ENCODE measurements at regions not wholly inside any gene's neighbourhood (a gene's known extent, or its start where the extent isn't known, plus 50 kb on each side); places are given as distances from the start of the nearest gene placed in this dataset.

DNA sequence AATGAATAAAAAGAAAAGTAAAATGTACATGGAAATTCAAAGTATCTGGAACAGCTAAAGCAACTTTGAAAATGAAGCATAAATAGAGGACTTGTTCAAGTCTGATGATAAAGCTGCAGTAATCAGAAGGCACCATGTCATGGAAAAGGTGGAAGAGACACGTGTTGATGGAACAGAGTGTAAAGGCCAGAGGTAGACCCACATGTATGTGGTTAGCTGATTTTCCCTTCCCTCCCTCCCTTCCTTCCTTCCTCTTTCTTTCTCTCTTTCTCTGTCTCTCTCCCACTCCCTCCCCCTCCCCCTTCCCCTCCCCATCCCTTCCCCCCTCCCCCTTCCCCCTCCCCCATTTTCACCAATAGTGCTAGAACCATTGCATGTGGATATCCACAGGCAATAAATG, 58.7 kb upstream of the FCN1 start:
- DNase-seq (ENCODE audit: extremely low read depth in 1 of 4, low spot score in 3 of 4) (no peak), ATAC-seq (no peak), FAIRE-seq (no peak)
- no peak overlapping the region for H3K27ac ChIP-seq (ENCODE audit: extremely low read depth, low read depth, low read length)
- ChIA-PET POLR2A (no interaction called here), CTCF (ENCODE audit: low intra/inter-chr PET ratio) (no interaction called here)
- no peaks in the 10 kb centered on the region for H3K4me1 ChIP-seq (replicated peaks in 1 of 2; ENCODE audit: control insufficient read depth in 2 of 2, insufficient read depth in 2 of 2, low read length in 2 of 2)
- no peaks in the 10 kb centered on the region for H3K9me1 ChIP-seq (ENCODE audit: control insufficient read depth, insufficient read depth, low read length)
- TF ChIP-seq TAF9B (IDR thresholded peaks at IDR 0.05; ENCODE audit: partially characterized antibody): no peak
- no peak for TF ChIP-seq ETS2 (tag; IDR thresholded peaks at IDR 0.05; ENCODE audit: borderline replicate concordance, poor library complexity, severe bottlenecking)
- TF ChIP-seq HNRNPK (IDR thresholded peaks at IDR 0.05; ENCODE audit: low read depth, low read length, poor library complexity, severe bottlenecking): peak; percentile 83
- no peak for TF ChIP-seq CBFA2T2 (conservative IDR thresholded peaks at IDR 0.05)
- H3K4me2 ChIP-seq (ENCODE audit: insufficient read depth, low read length): no peak overlapping the region
- no peak overlapping the region for H3K4me3 ChIP-seq
- no peaks in the 10 kb centered on the region for H3K79me2 ChIP-seq (ENCODE audit: control insufficient read depth, insufficient read depth, low read length)
- 0% methylated on average over 1 of the region's 1 CpG for WGBS (ENCODE audit: insufficient coverage, low coverage, missing lambda C conversion rate)
- in situ Hi-C loops (cut with MboI) (no loop called here), intact Hi-C loops (cut with micrococcal nuclease) (no loop called here)
- H2AFZ ChIP-seq (ENCODE audit: low read depth, low read length): no peak overlapping the region
- H3K36me3 ChIP-seq (ENCODE audit: control insufficient read depth, insufficient read depth, low read length): no peaks in the 10 kb centered on the region
- H3K9me3 ChIP-seq (replicated peaks; ENCODE audit: control insufficient read depth, insufficient read depth, low read depth, low read length): no peaks in the 10 kb centered on the region
- H4K20me1 ChIP-seq (replicated peaks; ENCODE audit: control insufficient read depth, insufficient read depth, low read length): no peaks in the 10 kb centered on the region
- H3K9ac ChIP-seq (ENCODE audit: insufficient read depth in 1 of 2, low read depth in 2 of 2, low read length in 2 of 2): no peak overlapping the region
- BruUV-seq (replicated peaks): no TSS peak
- peaks cover 0 to 21% of the 10 kb centered on the region in 2 experiments; a peak in 1 of 5 replicates for H3K27me3 ChIP-seq (ENCODE audit: control insufficient read depth in 2 of 2, insufficient read depth in 2 of 2, low read length in 2 of 2)

- ChIA-PET CTCF (ENCODE audit: low intra/inter-chr PET ratio) (no interaction called here), POLR2A (no interaction called here)
- H3K9me1 ChIP-seq (ENCODE audit: control insufficient read depth, insufficient read depth, low read length): no peaks in the 10 kb centered on the region
- no TSS peak for BruUV-seq (replicated peaks)
- no peak for FAIRE-seq
- H3K9ac ChIP-seq (ENCODE audit: insufficient read depth in 1 of 2, low read depth in 2 of 2, low read length in 2 of 2): no peak overlapping the region
- no peaks in the 10 kb centered on the region for H3K79me2 ChIP-seq (ENCODE audit: control insufficient read depth, insufficient read depth, low read length)
- no peaks in the 10 kb centered on the region for H3K36me3 ChIP-seq (ENCODE audit: control insufficient read depth, insufficient read depth, low read length)
- no peaks in the 10 kb centered on the region for H3K9me3 ChIP-seq (replicated peaks; ENCODE audit: control insufficient read depth, insufficient read depth, low read depth, low read length)
- H3K27me3 ChIP-seq (ENCODE audit: control insufficient read depth in 2 of 2, insufficient read depth in 2 of 2, low read length in 2 of 2): peaks cover 0 to 15% of the 10 kb centered on the region in 2 experiments; a peak in 1 of 5 replicates
- no peak overlapping the region for H3K27ac ChIP-seq (ENCODE audit: extremely low read depth, low read depth, low read length)
- WGBS (ENCODE audit: insufficient coverage, low coverage, missing lambda C conversion rate): 0% methylated on average over 8 of the region's 8 CpGs
- ATAC-seq: no peak
- no peaks in the 10 kb centered on the region for H3K4me1 ChIP-seq (replicated peaks in 1 of 2; ENCODE audit: control insufficient read depth in 2 of 2, insufficient read depth in 2 of 2, low read length in 2 of 2)
- H3K4me2 ChIP-seq (ENCODE audit: insufficient read depth, low read length): no peak overlapping the region
- in situ Hi-C loops (cut with MboI) (no loop called here), intact Hi-C loops (cut with micrococcal nuclease) (no loop called here)
- H3K4me3 ChIP-seq: no peak overlapping the region
- DNase-seq (ENCODE audit: extremely low read depth in 1 of 4, low spot score in 3 of 4): no peak
- no peak overlapping the region for H2AFZ ChIP-seq (ENCODE audit: low read depth, low read length)
- H4K20me1 ChIP-seq (replicated peaks; ENCODE audit: control insufficient read depth, insufficient read depth, low read length): no peaks in the 10 kb centered on the region
- no peak for TF ChIP-seq CLOCK (CRISPR knock-in tag; IDR thresholded peaks at IDR 0.05; ENCODE audit: borderline replicate concordance)
- no peak for TF ChIP-seq KAT8 (IDR thresholded peaks at IDR 0.05; ENCODE audit: low read depth)
- no peak for TF ChIP-seq POLR3G (IDR thresholded peaks at IDR 0.05; ENCODE audit: extremely low read depth, insufficient read length, insufficient replicate concordance)
- no peak for TF ChIP-seq FOXJ2 (tag; IDR thresholded peaks at IDR 0.05)
- TF ChIP-seq, protein P1, sequence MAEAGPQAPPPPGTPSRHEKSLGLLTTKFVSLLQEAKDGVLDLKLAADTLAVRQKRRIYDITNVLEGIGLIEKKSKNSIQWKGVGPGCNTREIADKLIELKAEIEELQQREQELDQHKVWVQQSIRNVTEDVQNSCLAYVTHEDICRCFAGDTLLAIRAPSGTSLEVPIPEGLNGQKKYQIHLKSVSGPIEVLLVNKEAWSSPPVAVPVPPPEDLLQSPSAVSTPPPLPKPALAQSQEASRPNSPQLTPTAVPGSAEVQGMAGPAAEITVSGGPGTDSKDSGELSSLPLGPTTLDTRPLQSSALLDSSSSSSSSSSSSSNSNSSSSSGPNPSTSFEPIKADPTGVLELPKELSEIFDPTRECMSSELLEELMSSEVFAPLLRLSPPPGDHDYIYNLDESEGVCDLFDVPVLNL (CRISPR knock-in tag; IDR thresholded peaks at IDR 0.05; ENCODE audit: low read depth): no peak
- TF ChIP-seq BMI1 (IDR thresholded peaks at IDR 0.05; ENCODE audit: low read length): no peak
- no peak for TF ChIP-seq TCF3 (CRISPR knock-in tag; IDR thresholded peaks at IDR 0.05)
- TF ChIP-seq ZFPM2 (CRISPR knock-in tag; IDR thresholded peaks at IDR 0.05): no peak
- no peak for TF ChIP-seq PHB (CRISPR knock-in tag; IDR thresholded peaks at IDR 0.05)
These were observed 60.6 kb upstream of the FCN1 start for GRCh38 chr9:134978272-134978671.
